ENCODE measurements at regions not wholly inside any gene's neighbourhood (a gene's known extent, or its start where the extent isn't known, plus 50 kb on each side); places are given as distances from the start of the nearest gene placed in this dataset.

DNA sequence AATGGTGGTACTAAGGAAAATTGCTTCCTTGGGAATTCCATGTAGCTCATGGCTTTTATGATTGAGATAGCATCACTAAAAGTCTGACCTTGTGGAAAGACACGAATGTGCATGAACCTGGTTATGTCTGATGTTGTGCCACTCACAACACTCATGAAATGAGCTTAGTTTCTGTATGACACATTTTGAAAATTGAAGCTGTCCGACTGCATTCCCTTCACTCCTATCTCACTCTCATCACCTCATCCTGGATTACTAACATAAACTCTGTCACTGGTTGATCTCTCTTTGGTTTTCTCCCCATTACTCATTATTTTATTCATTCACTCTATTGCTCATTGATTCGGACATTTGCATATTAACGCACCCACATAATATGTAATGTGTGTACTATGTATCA, 190.0 kb upstream of the VWC2 start:
- DNase-seq (ENCODE audit: unreplicated experiment), result no peak
- BruUV-seq (replicated peaks), result no TSS peak
- H3K27ac Mint-ChIP-seq (ENCODE audit: low read depth, unreplicated experiment), result no peak overlapping the region
- intact Hi-C loops (cut with micrococcal nuclease), result no loop called here
- peaks cover 21% of the 10 kb centered on the region for H3K27me3 Mint-ChIP-seq (ENCODE audit: insufficient read depth, unreplicated experiment)
- H3K9me3 Mint-ChIP-seq (ENCODE audit: unreplicated experiment), result peaks cover 9% of the 10 kb centered on the region
- TF ChIP-seq, protein P1, sequence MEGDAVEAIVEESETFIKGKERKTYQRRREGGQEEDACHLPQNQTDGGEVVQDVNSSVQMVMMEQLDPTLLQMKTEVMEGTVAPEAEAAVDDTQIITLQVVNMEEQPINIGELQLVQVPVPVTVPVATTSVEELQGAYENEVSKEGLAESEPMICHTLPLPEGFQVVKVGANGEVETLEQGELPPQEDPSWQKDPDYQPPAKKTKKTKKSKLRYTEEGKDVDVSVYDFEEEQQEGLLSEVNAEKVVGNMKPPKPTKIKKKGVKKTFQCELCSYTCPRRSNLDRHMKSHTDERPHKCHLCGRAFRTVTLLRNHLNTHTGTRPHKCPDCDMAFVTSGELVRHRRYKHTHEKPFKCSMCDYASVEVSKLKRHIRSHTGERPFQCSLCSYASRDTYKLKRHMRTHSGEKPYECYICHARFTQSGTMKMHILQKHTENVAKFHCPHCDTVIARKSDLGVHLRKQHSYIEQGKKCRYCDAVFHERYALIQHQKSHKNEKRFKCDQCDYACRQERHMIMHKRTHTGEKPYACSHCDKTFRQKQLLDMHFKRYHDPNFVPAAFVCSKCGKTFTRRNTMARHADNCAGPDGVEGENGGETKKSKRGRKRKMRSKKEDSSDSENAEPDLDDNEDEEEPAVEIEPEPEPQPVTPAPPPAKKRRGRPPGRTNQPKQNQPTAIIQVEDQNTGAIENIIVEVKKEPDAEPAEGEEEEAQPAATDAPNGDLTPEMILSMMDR (IDR thresholded peaks at IDR 0.05; ENCODE audit: unreplicated experiment), result no peak
- no peaks in the 10 kb centered on the region for H3K36me3 Mint-ChIP-seq (ENCODE audit: insufficient read depth, unreplicated experiment)
- ChIA-PET CTCF (no interaction called here), POLR2A (no interaction called here)
- H3K4me3 Mint-ChIP-seq (ENCODE audit: unreplicated experiment), result no peak overlapping the region
- H3K4me1 Mint-ChIP-seq (ENCODE audit: insufficient read depth, unreplicated experiment), result no peaks in the 10 kb centered on the region

DNA sequence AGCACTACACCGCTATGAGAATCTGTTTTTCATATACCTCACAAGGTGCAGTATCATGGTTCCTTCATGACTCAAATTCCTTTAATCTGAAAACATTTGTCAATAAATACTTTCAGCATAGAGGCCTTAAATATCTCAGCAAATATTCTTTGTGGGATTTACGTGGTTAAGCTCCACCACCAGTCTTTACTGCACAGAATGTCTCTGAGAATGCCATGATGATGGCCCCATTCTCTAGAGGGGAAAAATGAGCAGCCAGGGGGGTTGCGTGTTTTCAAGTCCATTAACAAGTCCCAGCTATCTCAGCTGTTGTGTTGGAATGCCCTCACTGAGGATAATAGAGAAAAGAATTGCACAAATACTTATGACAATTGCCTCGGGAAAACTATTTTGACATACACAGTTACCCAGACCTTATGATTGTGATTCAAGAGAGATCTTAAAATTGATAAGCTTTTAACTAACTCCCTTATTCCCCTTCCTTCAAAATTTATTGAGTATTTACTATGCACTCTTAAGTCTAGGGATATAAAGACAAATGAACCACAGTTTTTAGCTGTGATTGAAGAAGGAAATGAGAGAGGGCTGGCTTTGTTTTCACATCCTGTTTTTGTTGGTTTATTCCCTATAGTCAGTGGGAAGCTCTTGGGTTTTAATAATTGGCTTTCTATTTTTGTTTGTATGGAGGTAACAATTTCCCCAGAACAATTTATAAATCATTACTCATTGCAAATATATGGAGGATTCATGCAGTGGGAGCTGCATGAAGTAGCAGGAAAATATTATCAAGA, 176.5 kb upstream of the VWC2 start:
- H3K36me3 Mint-ChIP-seq (ENCODE audit: insufficient read depth, unreplicated experiment), result no peaks in the 10 kb centered on the region
- intact Hi-C loops (cut with micrococcal nuclease), result no loop called here

DNA sequence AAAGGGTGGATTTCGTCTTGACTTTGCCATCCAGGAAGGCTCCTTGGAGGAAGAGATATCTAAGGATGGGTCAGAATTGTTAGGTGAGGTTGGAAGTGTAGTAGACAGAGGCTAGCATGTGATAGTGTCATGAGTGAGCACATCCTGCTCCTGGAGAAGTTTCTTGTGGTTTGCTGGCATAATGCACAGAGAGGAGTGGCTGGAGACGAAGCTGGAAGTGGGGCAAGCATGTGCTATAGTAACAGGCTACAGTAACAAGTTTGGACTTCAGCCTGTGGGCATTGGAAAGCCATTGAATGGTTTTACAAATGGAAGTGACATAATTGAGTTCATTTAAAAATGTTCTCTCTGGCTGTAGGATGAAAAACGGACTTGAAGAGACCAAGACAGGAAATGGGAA, 175.6 kb upstream of the VWC2 start:
- no TSS peak for BruUV-seq (replicated peaks)
- Mint-ChIP-seq H3K27ac (ENCODE audit: low read depth, unreplicated experiment) (no peak overlapping the region), H3K4me3 (ENCODE audit: unreplicated experiment) (no peak overlapping the region), H3K36me3 (ENCODE audit: insufficient read depth, unreplicated experiment) (no peaks in the 10 kb centered on the region), H3K4me1 (ENCODE audit: insufficient read depth, unreplicated experiment) (no peaks in the 10 kb centered on the region), H3K9me3 (ENCODE audit: unreplicated experiment) (no peaks in the 10 kb centered on the region), H3K27me3 (ENCODE audit: insufficient read depth, unreplicated experiment) (peaks cover 29% of the 10 kb centered on the region)
- intact Hi-C loops (cut with micrococcal nuclease), result no loop called here
- no peak for DNase-seq (ENCODE audit: unreplicated experiment)
- TF ChIP-seq, protein P1 (IDR thresholded peaks at IDR 0.05; ENCODE audit: unreplicated experiment), result no peak
- POLR2A ChIA-PET, result interaction anchor here (0.6 kb wide), 1 partner anchor 503 kb away, joined by 3 read pairs; no protein-coding TSS in a partner anchor
- CTCF ChIA-PET, result interaction anchor here (0.6 kb wide), 1 partner anchor 323 kb away, joined by 3 read pairs; no protein-coding TSS in a partner anchor

More for the DNA sequence above, 176.5 kb upstream of the VWC2 start:
- H3K9me3 Mint-ChIP-seq (ENCODE audit: unreplicated experiment), result no peaks in the 10 kb centered on the region
- no peak overlapping the region for H3K27ac Mint-ChIP-seq (ENCODE audit: low read depth, unreplicated experiment)
- no peak for DNase-seq (ENCODE audit: unreplicated experiment)
- CTCF ChIA-PET, result interaction anchor here (0.6 kb wide), 1 partner anchor 322 kb away, joined by 3 read pairs; no protein-coding TSS in a partner anchor
- TF ChIP-seq, protein P1 (IDR thresholded peaks at IDR 0.05; ENCODE audit: unreplicated experiment), result no peak
- POLR2A ChIA-PET, result no interaction called here
- no peaks in the 10 kb centered on the region for H3K4me1 Mint-ChIP-seq (ENCODE audit: insufficient read depth, unreplicated experiment)
- H3K4me3 Mint-ChIP-seq (ENCODE audit: unreplicated experiment), result no peak overlapping the region
- BruUV-seq (replicated peaks), result no TSS peak
- peaks cover 29% of the 10 kb centered on the region for H3K27me3 Mint-ChIP-seq (ENCODE audit: insufficient read depth, unreplicated experiment)

DNA sequence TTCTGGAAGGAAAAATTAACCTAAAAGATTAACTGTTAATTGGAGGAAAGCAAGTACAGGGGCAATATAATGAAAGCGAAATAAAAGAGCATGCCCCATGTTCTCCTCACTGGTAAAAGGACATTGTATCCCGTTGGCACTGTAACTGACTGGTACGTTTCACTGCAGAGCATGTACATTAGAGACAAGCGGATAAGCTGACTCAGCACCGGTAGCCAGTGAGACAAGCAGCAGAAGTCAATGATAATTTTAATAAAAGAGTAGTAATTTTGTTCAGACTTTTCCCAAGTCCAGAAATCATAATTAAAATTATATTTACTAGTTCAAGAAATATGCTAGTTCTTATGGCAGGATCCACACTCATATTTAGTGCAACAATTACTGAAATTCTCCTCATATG, 161.5 kb upstream of the VWC2 start:
- H3K36me3 Mint-ChIP-seq (ENCODE audit: insufficient read depth, unreplicated experiment), result no peaks in the 10 kb centered on the region
- no peak overlapping the region for H3K27ac Mint-ChIP-seq (ENCODE audit: low read depth, unreplicated experiment)

More for the DNA sequence above, 161.5 kb upstream of the VWC2 start:
- no TSS peak for BruUV-seq (replicated peaks)
- Mint-ChIP-seq H3K9me3 (ENCODE audit: unreplicated experiment) (peaks cover 8% of the 10 kb centered on the region), H3K4me1 (ENCODE audit: insufficient read depth, unreplicated experiment) (no peaks in the 10 kb centered on the region), H3K4me3 (ENCODE audit: unreplicated experiment) (no peak overlapping the region), H3K27me3 (ENCODE audit: insufficient read depth, unreplicated experiment) (no peaks in the 10 kb centered on the region)
- intact Hi-C loops (cut with micrococcal nuclease), result no loop called here
- CTCF ChIA-PET, result interaction anchor here (0.6 to 0.7 kb wide), 2 partner anchors 352 to 456 kb away, joined by 3 read pairs; no protein-coding TSS in a partner anchor
- POLR2A ChIA-PET, result no interaction called here
- TF ChIP-seq, protein P1 (IDR thresholded peaks at IDR 0.05; ENCODE audit: unreplicated experiment), result no peak
- no peak for DNase-seq (ENCODE audit: unreplicated experiment)

Data from MCF 10A (cell line).